ENCODE measurements at regions not wholly inside any gene's neighbourhood (a gene's known extent, or its start where the extent isn't known, plus 50 kb on each side); places are given as distances from the start of the nearest gene placed in this dataset.

- DNase-seq (ENCODE audit: extremely low spot score, insufficient read length, low read depth), result no peak
- no peak for FAIRE-seq
Observed at GRCh38 chr2:82596581-82596980, 1862.5 kb downstream of the SUCLG1 start.

DNA sequence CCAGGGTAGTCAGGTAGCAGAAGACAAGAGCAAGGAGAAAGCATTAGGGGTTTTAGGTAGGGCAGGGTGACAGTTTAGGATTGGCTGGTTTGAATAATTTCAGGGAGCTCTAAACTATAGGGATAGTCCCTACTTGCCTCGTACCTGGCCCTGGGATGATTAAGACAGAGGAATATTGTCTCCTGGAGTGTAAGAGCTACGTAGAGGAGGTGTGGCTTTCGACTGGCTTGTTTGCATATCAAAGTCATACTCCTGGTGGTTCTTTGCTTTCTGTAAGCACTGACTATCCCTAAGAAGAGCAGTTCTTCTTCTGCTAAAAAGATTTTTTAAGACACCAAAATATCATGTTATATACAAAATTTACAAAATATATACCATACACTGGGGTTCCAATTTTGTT, 1867.4 kb downstream of the SUCLG1 start:
- DNase-seq (ENCODE audit: extremely low spot score, insufficient read length, low read depth) (no peak), FAIRE-seq (no peak)

DNA sequence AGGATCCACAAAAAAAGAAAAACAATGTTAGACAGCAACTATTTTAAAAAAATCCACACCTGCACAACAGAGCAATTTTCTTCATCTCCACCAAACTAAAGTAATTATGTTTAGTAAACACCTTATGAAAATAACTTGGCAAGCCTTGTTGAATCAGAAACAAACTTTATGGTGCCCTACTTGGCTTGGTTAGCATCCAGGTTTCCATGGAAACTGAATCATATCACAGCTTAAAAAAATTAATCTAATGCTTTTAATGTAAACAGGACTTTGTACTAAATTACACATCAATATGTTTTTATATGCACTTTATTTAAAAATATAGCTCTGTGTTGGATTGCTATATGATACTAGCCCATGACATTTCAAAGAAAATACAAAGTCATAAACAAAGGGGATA, 1882.4 kb downstream of the SUCLG1 start:
- no peak for FAIRE-seq
- DNase-seq (ENCODE audit: extremely low spot score, insufficient read length, low read depth), result no peak

GRCh38 chr2:82539280-82539621, 1919.8 kb downstream of the SUCLG1 start:
- FAIRE-seq (no peak), DNase-seq (ENCODE audit: extremely low spot score, insufficient read length, low read depth) (no peak)

DNA sequence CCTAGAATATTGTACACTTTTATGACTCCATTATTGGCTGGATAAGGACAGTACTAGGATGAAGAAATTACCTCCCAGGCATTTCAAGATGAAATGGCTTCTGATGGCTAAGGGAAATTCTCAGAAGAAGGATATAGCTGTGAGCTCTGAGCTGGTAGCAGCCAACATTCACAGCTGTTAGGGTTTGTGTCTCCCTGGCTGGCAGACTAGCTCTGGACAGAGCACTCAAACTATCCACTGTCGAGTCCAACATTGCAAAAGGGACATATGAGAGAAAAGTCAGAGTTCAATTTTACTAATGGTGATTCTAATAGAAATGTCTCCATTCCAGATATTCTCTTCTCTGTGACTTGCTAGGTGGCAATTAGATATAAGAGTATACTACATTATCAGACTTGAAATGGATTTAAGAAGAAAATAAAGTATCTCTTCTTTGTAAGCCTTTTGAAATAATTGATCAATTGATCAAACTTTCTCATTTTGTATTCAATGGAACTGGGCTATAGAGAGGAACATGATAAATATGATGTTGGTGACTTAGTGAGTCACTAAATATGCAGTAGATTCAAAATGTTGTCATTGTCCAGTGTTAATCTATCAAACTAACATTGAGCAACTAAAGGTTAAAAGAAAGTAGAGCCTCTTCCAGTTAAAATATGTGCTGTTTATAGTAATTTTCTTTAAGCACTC, 1920.3 kb downstream of the SUCLG1 start:
- DNase-seq (ENCODE audit: extremely low spot score, insufficient read length, low read depth) (no peak), FAIRE-seq (no peak)

DNA sequence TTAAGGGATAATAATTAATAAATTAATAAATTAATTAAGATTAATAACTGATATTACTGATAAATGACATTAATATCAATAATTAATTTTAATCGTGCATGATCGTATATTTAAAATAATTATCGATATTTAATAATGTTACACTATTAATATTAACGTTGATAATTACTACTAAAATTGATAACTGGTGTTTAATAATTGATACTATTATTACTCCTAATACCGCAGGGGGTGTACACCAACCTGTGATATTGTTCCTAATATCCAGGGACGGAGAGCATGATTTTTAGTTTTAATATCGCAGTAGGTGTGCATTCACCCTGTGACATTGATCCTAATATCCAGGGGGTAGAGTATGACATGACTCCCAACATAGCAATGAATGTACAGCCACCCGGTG, 1930.8 kb downstream of the SUCLG1 start:
- FAIRE-seq (no peak), DNase-seq (ENCODE audit: extremely low spot score, insufficient read length, low read depth) (no peak)

- FAIRE-seq, result no peak
- no peak for DNase-seq (ENCODE audit: extremely low spot score, insufficient read length, low read depth)
Observed at GRCh38 chr2:82527124-82527523, 1932.0 kb downstream of the SUCLG1 start.

- DNase-seq (ENCODE audit: extremely low spot score, insufficient read length, low read depth) (no peak), FAIRE-seq (no peak)
Observed at GRCh38 chr2:82526277-82526676, 1932.8 kb downstream of the SUCLG1 start.

GRCh38 chr2:82525744-82526143, 1933.3 kb downstream of the SUCLG1 start:
- FAIRE-seq (no peak), DNase-seq (ENCODE audit: extremely low spot score, insufficient read length, low read depth) (no peak)

- no peak for DNase-seq (ENCODE audit: extremely low spot score, insufficient read length, low read depth)
- no peak for FAIRE-seq
Observed at GRCh38 chr2:82524826-82525225, 1934.3 kb downstream of the SUCLG1 start.

DNA sequence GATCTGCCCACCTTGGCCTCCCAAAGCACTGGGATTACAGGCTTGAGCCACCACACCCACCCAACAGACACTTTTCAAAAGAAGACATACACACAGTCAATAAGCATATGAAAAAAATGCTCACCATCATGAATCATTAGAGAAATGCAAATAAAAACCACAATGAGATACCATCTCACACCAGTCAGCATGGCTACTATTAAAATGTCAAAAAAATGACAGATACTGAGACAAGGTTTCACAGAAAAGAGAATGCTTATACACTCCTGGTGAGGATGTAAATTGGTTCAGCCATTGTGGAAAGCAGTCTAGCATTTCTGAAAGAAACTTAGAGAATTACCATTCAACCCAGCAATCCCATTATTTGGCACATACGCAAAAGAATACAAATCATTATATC, 1947.2 kb downstream of the SUCLG1 start:
- no peak for FAIRE-seq
- no peak for DNase-seq (ENCODE audit: extremely low spot score, insufficient read length, low read depth)

DNA sequence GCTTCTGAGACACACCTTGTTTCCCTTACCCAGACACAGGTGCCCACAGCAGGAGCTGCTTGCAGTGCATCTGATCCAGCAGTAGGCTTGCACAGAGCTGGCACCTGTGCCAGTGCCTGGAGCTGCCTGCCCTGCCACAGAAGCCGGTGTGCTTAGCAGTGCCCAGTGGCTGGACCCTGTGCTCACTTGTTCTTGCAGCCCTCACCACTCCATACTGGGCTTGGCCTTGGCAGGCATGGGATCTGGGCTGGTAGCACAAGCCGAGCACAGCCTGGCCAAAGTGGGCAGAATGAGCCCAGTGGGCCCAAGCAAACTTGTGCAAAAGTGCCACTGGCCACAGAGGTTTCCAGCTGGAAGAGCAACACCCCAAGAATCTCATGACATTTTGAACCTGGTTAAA, 1950.4 kb downstream of the SUCLG1 start:
- DNase-seq (ENCODE audit: extremely low spot score, insufficient read length, low read depth) (no peak), FAIRE-seq (no peak)

- DNase-seq (ENCODE audit: extremely low spot score, insufficient read length, low read depth), result no peak
- FAIRE-seq, result no peak
Observed at GRCh38 chr2:82507657-82508056, 1951.4 kb downstream of the SUCLG1 start.

DNA sequence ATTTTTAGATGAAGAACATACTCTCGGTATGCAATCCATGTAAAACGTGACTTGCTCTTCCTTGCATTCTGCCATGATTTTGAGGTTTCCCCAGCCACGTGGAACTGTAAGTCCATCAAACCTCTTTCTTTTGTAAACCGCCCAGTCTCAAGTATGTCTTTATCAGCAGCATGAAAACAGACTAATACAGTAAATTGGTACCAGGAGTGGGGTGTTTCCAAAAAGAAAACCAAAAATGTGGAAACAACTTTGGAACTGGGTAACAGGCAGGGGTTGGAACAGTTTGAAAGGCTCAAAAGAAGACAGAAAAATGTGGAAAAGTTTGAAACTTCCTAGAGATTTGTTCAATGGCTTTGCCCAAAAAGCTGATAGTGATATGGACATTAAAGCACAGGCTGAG, 1957.9 kb downstream of the SUCLG1 start:
- FAIRE-seq, result no peak
- no peak for DNase-seq (ENCODE audit: extremely low spot score, insufficient read length, low read depth)

DNA sequence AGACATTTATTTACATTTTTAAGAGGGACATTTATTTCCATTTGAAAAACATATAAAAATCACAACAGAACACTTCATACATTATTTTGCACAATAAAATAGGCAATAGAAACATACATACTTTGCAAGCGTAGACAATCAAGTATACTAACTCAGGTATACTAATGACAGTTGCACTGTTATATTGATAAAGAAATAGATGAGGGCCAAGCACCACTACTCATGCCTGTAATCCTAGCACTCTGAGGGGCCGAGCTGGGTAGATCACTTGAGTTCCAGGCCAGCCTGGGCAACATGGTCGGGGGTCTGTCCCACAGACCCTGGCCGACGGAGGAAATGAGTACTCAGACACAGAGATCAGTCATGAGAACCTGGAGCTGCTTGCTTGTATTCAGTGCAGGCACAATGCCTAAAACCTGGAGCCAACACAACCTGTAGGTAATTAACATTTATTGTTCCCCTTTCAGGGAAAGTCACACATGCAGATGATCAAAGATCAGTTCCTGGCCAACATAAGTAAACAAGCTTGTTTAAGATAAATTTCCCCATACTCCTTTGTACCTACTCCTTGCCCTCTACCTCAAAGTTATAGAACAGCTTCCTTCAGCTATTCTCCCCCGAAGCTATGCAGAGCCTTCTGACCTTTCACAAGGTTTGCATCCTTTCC, 1960.2 kb downstream of the SUCLG1 start:
- FAIRE-seq, result no peak

DNA sequence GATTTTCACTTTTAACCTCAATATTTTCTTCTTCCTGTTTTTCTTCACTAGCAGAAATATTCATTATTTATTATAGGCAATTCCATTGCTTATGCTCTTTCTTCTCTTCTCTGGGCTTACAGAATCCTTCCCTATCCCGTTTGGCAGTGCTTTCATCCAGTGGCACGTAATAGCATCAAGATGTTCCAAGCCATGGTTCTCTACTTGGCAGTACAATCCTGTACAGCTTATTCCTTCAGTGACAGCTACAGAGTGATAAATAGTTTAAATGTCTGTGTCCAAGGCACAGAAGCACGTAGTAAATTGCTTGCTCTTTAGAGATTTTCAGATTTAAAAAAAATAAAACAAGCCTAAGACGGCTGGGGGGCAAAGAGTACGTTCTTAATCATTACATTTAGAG, 1964.3 kb downstream of the SUCLG1 start:
- FAIRE-seq, result no peak
- no peak for DNase-seq (ENCODE audit: extremely low spot score, insufficient read length, low read depth)

More for the DNA sequence above, 1960.2 kb downstream of the SUCLG1 start:
- no peak for DNase-seq (ENCODE audit: extremely low spot score, insufficient read length, low read depth)

GRCh38 chr2:82491591-82491990, 1967.5 kb downstream of the SUCLG1 start:
- FAIRE-seq (no peak), DNase-seq (ENCODE audit: extremely low spot score, insufficient read length, low read depth) (no peak)

DNA sequence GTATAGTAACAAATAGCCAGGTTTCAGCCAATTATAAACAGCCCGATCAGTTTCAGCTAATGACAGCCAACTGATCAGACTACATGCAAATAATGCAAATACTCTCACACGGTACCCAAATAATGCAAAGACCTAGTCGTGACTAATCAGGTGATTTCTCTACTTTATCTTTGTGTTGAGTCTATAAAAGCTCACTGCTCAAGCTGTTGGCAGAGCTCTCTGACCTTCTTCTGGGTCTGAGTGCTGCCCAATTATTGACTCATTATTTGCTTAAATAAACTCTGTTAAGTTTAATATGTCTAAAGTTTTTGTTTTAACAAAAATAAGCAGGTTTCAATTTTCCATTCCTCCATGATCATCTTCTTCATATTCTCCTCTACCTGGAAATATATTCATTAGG, 1971.7 kb downstream of the SUCLG1 start:
- no peak for FAIRE-seq

DNA sequence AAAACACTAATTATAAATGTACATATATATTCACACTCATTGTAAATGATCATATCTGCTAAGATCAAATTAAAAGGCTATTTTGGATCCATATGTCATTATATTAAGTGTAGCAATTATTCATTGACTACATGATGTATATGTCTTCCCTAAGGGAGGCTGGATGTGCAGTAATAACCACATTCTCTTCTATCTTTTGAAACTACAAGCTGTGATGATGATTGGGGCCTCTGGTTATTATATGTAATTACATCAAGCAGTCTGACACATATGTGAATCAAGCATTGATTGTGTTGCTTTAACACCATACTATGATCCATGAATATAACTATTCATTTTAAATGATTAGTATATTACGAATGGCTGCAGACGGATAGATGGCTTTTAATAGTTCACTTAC, 1973.4 kb downstream of the SUCLG1 start:
- no peak for FAIRE-seq

More for the DNA sequence above, 1971.7 kb downstream of the SUCLG1 start:
- no peak for DNase-seq (ENCODE audit: extremely low spot score, insufficient read length, low read depth)

GRCh38 chr2:82481207-82481606, 1977.9 kb downstream of the SUCLG1 start:
- no peak for DNase-seq (ENCODE audit: extremely low spot score, insufficient read length, low read depth)
- no peak for FAIRE-seq

More for the DNA sequence above, 1973.4 kb downstream of the SUCLG1 start:
- no peak for DNase-seq (ENCODE audit: extremely low spot score, insufficient read length, low read depth)

DNA sequence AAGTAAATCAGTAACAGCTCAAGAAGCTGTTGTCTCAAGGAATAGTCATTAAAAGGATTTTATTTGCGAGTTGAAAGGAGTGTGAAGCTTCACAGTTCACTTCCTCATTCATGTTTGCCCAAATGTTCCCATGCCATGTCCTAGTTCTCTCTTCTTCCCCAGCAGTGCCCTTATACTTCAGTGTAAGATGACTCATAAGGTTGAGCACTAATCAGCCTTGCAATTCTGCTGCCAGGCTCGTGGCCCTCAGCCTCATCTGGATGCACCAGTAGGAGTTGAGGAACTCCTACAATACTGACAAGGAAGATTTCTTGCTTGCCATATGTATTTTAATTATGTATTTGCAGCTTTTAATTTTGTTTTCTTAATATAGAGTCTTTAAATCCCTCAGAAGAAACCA, 1980.4 kb downstream of the SUCLG1 start:
- FAIRE-seq (no peak), DNase-seq (ENCODE audit: extremely low spot score, insufficient read length, low read depth) (no peak)

DNA sequence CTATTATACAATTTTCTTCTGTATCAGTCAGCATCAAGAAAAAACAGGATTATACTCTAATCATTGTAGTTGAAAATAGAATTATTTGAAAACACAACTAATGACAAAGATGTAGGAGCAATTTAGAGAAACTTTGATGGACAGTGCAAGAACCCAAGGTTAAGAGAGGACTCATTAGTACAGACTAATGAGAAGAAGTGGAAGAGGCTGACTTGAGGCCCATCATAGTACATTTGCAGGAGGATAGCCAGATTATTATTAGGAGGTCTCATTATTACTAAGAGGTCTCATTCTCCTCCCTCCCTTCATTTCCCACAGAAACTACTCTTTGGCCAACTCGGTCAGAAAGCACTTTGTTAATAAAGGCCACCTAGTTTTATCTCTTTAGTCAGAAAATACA, 1983.0 kb downstream of the SUCLG1 start:
- FAIRE-seq, result no peak
- DNase-seq (ENCODE audit: extremely low spot score, insufficient read length, low read depth), result no peak

All from GM18507 (cell line).